HepG2 (cell line): ENCODE measurements at regions not wholly inside any gene's neighbourhood (a gene's known extent, or its start where the extent isn't known, plus 50 kb on each side); places are given as distances from the start of the nearest gene placed in this dataset.

Source experiments
- JARID2 ChIP-seq: sonication (generic); formaldehyde crosslinking; IDR thresholded peaks from 2 replicates; pipeline ENCODE4 v1.8.1; 2023; ENCODE audit warnings: missing genetic modification reagents, inconsistent platforms; ENCODE audit not compliant: insufficient replicate concordance
- TOPORS ChIP-seq: sonication (generic); formaldehyde crosslinking; IDR thresholded peaks from 2 replicates; pipeline ENCODE4 v1.8.0; 2023; ENCODE audit warnings: mild to moderate bottlenecking, missing genetic modification reagents
- ZFP36L2 ChIP-seq: sonication (generic); formaldehyde crosslinking; IDR thresholded peaks from 2 replicates; pipeline ENCODE4 v1.4.0; 2020; ENCODE audit warnings: missing genetic modification reagents
- ZNF24 ChIP-seq: fragments of 450-650 bp; IDR thresholded peaks from 2 replicates; pipeline ENCODE4 v1.6.1; 2017; ENCODE audit warnings: antibody characterized with exemption, mild to moderate bottlenecking
- ZNF605 ChIP-seq: sonication (generic); formaldehyde crosslinking; IDR thresholded peaks from 2 replicates; pipeline ENCODE4 v1.8.0; 2022; ENCODE audit warnings: mild to moderate bottlenecking, missing genetic modification reagents
- ZNF607 ChIP-seq: sonication (generic); formaldehyde crosslinking; IDR thresholded peaks from 2 replicates; pipeline ENCODE4 v1.5.1; 2020; ENCODE audit warnings: missing genetic modification reagents, mild to moderate bottlenecking, borderline replicate concordance
- TF ChIP-seq, protein P1 (sequence below): sonication (generic); formaldehyde crosslinking; IDR thresholded peaks from 2 replicates; pipeline ENCODE4 v1.5.0; 2020; ENCODE audit warnings: mild to moderate bottlenecking, missing genetic modification reagents, moderate library complexity
- TF ChIP-seq, protein P2 (sequence below): sonication (generic); formaldehyde crosslinking; IDR thresholded peaks from 2 replicates; pipeline ENCODE4 v1.4.0; 2020; ENCODE audit warnings: mild to moderate bottlenecking, missing genetic modification reagents
- TF ChIP-seq, protein P3 (sequence below): sonication (generic); formaldehyde crosslinking; IDR thresholded peaks from 2 replicates; pipeline ENCODE4 v1.5.1; 2020; ENCODE audit warnings: missing genetic modification reagents, mild to moderate bottlenecking, borderline replicate concordance
- TF ChIP-seq, protein P4 (sequence below): sonication (generic); formaldehyde crosslinking; conservative IDR thresholded peaks from 2 replicates; pipeline ENCODE4 v1.4.0; 2020; ENCODE audit warnings: missing genetic modification reagents

DNA sequence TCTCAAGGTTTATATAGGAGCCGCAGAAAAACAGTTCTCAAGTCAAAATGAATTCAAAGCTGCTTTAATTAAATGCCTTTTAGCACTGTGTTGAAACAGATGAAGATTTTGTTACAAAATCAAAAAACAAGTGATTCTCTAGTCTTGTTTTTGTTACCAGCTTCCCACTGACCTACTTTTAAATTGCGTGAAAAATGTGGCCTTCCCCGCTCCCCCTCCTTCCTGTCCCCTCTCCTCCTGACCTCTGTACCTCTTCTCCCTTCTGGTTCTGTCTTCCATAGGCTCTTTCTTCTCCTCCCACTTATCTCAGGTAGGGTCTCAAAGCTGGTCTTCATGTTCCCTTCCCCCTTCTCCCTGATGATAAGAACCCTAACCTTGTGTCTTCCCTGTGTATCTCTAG lies 90.0 kb upstream of the MDM1 start:
- TF ChIP-seq, protein P1, sequence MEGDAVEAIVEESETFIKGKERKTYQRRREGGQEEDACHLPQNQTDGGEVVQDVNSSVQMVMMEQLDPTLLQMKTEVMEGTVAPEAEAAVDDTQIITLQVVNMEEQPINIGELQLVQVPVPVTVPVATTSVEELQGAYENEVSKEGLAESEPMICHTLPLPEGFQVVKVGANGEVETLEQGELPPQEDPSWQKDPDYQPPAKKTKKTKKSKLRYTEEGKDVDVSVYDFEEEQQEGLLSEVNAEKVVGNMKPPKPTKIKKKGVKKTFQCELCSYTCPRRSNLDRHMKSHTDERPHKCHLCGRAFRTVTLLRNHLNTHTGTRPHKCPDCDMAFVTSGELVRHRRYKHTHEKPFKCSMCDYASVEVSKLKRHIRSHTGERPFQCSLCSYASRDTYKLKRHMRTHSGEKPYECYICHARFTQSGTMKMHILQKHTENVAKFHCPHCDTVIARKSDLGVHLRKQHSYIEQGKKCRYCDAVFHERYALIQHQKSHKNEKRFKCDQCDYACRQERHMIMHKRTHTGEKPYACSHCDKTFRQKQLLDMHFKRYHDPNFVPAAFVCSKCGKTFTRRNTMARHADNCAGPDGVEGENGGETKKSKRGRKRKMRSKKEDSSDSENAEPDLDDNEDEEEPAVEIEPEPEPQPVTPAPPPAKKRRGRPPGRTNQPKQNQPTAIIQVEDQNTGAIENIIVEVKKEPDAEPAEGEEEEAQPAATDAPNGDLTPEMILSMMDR (CRISPR knock-in tag) = no peak
- TF ChIP-seq ZNF607 = no peak
- TF ChIP-seq, protein P2, sequence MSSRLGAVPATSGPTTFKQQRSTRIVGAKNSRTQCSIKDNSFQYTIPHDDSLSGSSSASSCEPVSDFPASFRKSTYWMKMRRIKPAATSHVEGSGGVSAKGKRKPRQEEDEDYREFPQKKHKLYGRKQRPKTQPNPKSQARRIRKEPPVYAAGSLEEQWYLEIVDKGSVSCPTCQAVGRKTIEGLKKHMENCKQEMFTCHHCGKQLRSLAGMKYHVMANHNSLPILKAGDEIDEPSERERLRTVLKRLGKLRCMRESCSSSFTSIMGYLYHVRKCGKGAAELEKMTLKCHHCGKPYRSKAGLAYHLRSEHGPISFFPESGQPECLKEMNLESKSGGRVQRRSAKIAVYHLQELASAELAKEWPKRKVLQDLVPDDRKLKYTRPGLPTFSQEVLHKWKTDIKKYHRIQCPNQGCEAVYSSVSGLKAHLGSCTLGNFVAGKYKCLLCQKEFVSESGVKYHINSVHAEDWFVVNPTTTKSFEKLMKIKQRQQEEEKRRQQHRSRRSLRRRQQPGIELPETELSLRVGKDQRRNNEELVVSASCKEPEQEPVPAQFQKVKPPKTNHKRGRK (CRISPR knock-in tag) = no peak
- TF ChIP-seq, protein P3, sequence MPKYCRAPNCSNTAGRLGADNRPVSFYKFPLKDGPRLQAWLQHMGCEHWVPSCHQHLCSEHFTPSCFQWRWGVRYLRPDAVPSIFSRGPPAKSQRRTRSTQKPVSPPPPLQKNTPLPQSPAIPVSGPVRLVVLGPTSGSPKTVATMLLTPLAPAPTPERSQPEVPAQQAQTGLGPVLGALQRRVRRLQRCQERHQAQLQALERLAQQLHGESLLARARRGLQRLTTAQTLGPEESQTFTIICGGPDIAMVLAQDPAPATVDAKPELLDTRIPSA = no peak
- TF ChIP-seq ZNF24 = no peak
- TF ChIP-seq ZFP36L2 (CRISPR knock-in tag) = no peak
- TF ChIP-seq TOPORS = no peak
- no peak for TF ChIP-seq JARID2 (CRISPR knock-in tag)
- no peak for TF ChIP-seq ZNF605 (CRISPR knock-in tag)
- TF ChIP-seq, protein P4, sequence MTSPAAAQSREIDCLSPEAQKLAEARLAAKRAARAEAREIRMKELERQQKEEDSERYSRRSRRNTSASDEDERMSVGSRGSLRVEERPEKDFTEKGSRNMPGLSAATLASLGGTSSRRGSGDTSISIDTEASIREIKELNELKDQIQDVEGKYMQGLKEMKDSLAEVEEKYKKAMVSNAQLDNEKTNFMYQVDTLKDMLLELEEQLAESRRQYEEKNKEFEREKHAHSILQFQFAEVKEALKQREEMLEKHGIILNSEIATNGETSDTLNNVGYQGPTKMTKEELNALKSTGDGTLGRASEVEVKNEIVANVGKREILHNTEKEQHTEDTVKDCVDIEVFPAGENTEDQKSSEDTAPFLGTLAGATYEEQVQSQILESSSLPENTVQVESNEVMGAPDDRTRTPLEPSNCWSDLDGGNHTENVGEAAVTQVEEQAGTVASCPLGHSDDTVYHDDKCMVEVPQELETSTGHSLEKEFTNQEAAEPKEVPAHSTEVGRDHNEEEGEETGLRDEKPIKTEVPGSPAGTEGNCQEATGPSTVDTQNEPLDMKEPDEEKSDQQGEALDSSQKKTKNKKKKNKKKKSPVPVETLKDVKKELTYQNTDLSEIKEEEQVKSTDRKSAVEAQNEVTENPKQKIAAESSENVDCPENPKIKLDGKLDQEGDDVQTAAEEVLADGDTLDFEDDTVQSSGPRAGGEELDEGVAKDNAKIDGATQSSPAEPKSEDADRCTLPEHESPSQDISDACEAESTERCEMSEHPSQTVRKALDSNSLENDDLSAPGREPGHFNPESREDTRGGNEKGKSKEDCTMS = no peak
